Middle frontal gyrus (tissue), 1 donor: ENCODE measurements at regions not wholly inside any gene's neighbourhood (a gene's known extent, or its start where the extent isn't known, plus 50 kb on each side); places are given as distances from the start of the nearest gene placed in this dataset.

ENCODE experiments used
- DNase-seq: peaks from one replicate; pipeline ENCODE4 v3.0.0-alpha.2; 2015; ENCODE audit warnings: low spot score; ENCODE audit errors: extremely low spot score

DNA sequence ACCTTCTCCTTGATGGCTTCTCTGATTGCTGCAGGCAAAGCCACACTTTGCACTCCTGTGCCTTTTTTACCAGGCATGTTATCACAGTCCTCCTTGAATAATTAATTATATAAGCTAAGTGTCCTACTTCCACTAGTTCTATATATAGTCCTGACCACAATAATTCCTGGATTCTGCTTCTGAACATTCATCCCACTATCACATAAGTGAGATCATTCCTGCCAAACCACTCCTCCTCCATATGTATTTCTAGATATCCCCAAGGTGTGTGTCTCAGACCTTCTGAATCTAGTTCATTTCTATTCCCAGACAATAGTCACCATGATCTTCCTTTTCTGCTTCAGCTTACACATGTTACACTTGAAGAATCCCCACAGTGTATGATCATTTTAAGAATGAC, 1237.5 kb upstream of the MAP3K7 start:
- no peak for DNase-seq

GRCh38 chr6:91822581-91822980, 1235.7 kb upstream of the MAP3K7 start:
- DNase-seq, result no peak

DNA sequence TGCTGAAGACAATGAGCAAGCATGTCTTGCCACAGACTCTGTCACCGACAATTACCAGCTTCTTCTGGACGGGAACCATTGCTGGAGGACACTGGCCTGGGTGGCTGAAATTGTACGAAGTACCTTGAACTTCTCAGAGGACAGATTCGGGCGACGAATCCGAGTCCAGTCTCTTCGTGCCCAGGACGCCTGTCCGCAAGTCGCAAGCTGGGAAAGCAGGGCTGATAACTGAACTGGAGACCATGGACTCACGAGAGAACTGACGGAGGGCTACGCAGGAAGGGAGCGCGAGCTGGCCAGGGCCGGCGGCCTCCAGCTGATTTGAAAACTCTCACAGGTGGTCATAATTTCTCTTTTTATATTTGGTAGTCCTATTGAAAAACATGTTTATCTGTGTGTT, 1229.5 kb upstream of the MAP3K7 start:
- DNase-seq, result no peak

DNA sequence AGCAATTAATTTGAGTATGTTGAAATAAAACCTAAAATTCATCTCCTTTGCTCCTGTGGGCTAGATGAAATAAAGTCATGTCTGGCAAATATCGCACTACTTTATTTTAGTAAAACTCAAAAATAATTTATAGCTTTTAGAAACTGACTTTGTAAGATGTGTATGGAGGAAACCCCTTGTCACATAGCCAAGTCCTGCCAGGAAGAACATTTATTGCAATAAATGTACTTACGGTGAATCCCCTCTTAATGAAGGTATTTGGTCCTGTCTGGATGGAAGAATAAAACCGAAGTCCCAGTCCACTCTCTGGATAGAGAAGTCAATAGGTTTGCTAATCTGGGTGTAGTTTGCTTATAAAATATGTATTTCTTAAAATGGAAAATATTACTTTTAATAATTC, 1226.8 kb upstream of the MAP3K7 start:
- DNase-seq, result no peak

DNA sequence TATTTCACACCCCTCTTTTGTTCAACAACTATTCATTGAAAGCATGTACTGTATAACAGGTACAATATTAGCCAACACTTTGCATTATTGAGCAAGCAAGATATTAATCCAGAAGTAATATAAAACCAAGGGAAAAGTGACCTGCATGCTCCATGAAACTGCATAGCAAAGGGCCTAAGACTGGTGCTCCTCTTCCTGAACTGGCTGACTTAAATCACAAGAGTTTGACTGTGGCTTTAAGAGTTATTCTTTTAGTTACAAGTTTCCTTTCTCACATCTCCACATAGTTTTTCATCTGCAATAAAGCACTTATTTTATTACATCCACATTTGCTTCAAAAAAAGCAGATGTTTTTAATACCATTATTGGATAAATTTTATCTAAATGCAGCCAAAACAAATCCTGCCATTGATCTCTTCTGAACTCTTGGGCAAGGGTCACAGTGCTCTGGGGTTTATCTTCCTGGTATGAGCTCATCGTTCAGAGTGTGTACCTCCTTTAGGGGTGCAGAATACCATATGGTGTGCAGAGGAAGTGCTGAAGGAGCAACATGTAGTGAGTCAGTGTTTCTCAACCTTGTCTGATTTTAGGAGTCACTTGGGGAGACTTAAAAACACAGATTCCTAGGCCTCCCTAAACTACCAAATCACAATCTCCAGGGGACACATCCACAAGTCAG, 1225.9 kb upstream of the MAP3K7 start:
- no peak for DNase-seq

GRCh38 chr6:91804981-91805380, 1218.1 kb upstream of the MAP3K7 start:
- no peak for DNase-seq

DNA sequence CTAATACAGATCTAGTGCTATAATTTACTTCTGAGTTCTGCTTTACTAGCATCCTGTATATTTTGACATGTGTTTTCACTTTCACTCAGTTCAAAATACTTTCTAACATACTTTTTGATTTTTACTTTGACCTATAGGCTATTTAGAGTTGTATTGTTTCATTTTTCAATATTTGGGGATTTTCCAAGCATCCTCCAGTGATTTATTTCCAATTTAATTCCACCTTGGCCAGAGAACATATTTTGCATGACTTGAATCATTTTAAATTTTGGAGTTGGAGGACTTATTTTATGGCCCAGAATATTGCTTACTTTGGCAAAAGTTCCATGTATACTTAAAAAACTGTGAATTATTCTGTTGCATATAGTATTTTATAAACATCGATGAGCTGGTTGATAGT, 1215.6 kb upstream of the MAP3K7 start:
- no peak for DNase-seq

- no peak for DNase-seq
Observed at GRCh38 chr6:91796603-91797002, 1209.7 kb upstream of the MAP3K7 start.

- DNase-seq, result no peak
Observed at GRCh38 chr6:91788501-91788900, 1201.6 kb upstream of the MAP3K7 start.

GRCh38 chr6:91786474-91787184, 1199.8 kb upstream of the MAP3K7 start:
- DNase-seq, result no peak

DNA sequence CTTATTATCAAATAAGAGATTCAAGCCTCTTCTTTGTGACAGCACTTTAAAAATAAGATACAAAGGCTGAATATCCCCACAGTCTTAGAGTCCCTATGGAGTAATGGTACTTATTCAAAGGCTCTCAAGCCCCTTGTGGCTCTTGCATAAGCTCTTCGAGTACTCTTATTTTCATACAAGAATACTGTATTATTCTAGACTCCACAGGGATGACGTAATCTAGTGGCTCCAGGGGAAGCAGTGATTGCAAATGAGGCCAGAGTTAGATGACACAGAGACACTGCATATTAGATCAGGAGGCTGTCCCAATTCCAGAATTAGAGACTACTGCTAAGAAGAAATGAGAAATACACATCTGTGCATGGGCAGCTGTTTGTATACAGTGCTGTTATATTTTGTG, 1195.9 kb upstream of the MAP3K7 start:
- no peak for DNase-seq

GRCh38 chr6:91781946-91782345, 1195.1 kb upstream of the MAP3K7 start:
- peak; percentile 62 for DNase-seq

DNA sequence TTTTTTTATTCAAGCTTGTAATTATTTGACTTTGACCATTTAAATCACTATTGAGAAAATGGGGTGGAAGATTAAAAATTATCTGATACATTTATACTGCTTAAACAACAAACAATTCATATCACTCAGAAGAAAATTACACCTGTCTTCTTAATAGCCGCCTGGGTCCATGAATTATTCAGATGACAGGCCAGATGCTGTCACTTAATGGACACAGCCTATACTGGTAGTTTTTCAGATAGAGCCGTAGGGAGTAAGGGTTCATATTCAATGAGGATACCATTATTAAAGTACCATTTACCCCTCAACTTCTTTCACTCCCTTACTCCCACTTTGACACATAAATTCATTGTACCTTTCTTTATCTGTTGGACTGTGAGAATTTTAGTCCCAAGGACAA, 1193.4 kb upstream of the MAP3K7 start:
- no peak for DNase-seq

- DNase-seq, result no peak
Observed at GRCh38 chr6:91761621-91762020, 1174.7 kb upstream of the MAP3K7 start.

DNA sequence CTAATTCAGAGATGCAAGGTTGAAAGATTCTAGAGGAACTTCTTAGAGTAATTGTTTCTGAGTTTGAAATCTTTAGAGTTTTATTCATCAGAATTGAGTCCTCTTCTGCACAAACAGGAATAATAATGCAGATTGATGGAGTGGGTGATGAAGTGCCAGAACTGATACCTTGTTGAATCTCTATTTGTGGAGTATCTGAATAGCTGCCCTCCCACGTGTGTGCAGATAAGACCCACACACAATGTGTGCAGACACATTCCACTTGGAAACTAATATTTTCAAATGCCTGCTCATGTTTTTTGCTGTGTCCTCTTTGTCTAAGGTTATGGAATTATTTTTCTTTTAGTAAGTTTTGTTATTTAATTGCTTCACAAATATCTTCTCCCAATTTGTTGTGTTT, 1167.8 kb upstream of the MAP3K7 start:
- DNase-seq, result no peak

DNA sequence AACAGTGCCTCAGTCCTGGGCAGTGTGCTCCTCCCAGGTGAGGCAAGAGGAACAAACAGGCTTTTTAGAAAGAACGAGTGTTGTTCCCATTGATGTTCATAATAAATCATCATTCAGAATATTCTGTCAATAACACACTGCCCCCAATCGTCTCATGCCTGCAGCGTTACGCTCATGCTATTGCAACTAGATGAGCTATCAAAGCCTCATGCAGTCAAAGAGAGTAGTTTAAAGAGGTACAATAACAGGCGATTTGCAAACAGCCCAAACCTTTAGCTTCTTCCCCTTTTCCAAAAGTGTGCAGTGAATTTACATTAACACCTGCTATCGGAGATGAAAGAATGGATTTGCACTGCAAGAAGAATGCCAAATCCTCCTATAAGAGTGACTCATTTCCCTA, 1164.7 kb upstream of the MAP3K7 start:
- no peak for DNase-seq

GRCh38 chr6:91744566-91744965, 1157.7 kb upstream of the MAP3K7 start:
- DNase-seq, result no peak

GRCh38 chr6:91743756-91744155, 1156.9 kb upstream of the MAP3K7 start:
- DNase-seq, result no peak

- no peak for DNase-seq
Observed at GRCh38 chr6:91731939-91732338, 1145.1 kb upstream of the MAP3K7 start.

DNA sequence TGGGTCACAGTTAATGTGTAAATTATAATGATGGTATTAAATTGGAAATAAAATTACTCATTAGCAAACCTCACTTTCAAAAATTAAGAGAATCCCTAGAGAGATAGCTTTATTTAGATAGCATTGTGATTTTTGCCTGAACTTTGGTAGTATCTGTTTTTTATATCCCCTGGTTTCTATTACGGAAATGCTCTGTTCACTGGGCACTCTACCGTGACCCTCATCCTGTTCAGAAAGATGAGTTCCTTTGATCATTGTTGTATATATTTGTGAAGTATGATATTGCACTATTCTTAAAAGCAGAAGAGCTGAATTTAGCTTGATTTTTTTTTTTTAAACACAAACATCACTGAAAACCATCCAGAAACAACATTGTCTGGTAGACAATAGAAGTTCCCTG, 1143.8 kb upstream of the MAP3K7 start:
- no peak for DNase-seq

DNA sequence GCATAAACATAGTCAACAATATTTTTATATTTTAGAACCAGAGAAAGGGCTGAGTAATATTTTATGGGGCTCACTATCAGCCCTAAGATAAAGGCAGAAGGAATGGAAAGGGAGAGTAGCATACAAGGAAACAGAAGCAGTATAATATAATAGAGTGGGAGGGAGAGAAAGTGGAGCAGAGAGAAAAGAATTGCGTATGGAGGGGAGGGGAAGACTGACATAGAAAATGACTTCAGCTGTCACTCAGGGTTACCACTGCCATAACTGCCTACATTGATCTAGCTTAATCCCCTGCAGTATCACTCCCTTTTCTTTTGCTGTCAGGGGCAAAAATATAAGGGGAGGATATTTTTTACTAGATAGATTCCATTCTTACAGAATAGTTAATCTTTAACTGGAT, 1133.5 kb upstream of the MAP3K7 start:
- DNase-seq, result no peak

DNA sequence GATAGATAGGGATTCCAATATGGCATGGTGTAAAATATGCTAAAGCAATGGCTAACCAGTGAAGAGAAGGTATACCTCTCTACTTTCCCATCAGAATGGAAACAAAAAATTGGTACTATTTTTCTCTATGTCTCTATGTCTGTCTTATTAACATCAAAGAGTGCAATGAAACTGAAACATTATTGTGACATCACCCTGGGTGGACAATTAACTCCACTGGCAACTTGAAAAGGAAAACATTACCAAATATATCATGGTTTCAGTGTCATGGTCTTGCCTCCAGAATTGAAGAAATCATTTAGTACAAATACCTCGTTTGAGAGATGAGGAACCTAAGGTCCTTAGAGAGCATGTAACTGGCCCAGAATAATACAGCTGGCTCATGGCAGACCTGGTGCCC, 1132.5 kb upstream of the MAP3K7 start:
- no peak for DNase-seq

DNA sequence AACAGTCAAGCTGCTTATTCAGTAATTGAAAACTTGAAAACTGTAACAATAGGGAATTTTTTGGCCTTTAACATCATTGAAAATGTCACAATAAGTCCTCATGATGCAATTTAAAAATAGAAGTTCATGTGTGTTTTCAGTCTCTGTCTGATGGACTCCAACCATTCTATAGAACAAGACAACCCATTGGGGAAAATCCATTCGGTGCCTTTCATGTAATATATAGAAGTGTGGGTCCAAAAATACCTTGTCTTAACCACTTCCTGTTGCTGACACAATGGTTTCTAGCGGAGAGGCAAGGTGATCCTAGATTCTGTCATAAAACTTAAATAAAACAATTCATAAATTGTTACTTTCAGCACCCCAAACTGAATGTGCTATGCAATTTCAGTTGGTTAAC, 1131.3 kb upstream of the MAP3K7 start:
- no peak for DNase-seq
